SK-N-SH (cell line): ENCODE measurements at regions not wholly inside any gene's neighbourhood (a gene's known extent, or its start where the extent isn't known, plus 50 kb on each side); places are given as distances from the start of the nearest gene placed in this dataset.

Experiments used
- CTCF ChIA-PET: fragments of 300-600, 350-600 bp; formaldehyde crosslinking; extraction: SDS; loops from one replicate; lab custom pipeline; 2021; lab: Yijun Ruan, JAX
- POLR2A ChIA-PET: fragments of 350-600 bp; sonication (Branson Sonifier 250); formaldehyde crosslinking; extraction: SDS; loops from one replicate; lab custom pipeline; 2020; ENCODE audit warnings: antibody characterized with exemption, inconsistent platforms; lab: Yijun Ruan, JAX
- DNase-seq: peaks from one replicate; pipeline ENCODE4 v3.0.0; 2012
- H2AFZ ChIP-seq: fragments of 200-600 bp; sonication (generic); 2 replicates; pipeline ENCODE4 v1.8.1; 2016; ENCODE audit warnings: antibody characterized with exemption, mild to moderate bottlenecking, low read depth
- H3F3A ChIP-seq: fragments of 200-600 bp; sonication (generic); replicated peaks from 2 replicates; pipeline ENCODE3; 2016; ENCODE audit warnings: antibody characterized with exemption, mild to moderate bottlenecking; ENCODE audit not compliant: insufficient read depth
- H3K27ac ChIP-seq, 2 experiments: fragments of 200-500 bp in 1 of 2; fragments of 200-600 bp in 1 of 2; sonication (Bioruptor generic) in 1 of 2; sonication (generic), shearing (Covaris generic) in 1 of 2; 2 replicates each; pipeline versions ENCODE4 v1.5.1 to v1.6.1; 2014 to 2016; ENCODE audit warnings: low read depth in 2 of 2, inconsistent platforms in 1 of 2, low read length in 1 of 2, mild to moderate bottlenecking in 1 of 2, mixed read lengths in 1 of 2
- H3K27me3 ChIP-seq: fragments of 200-600 bp; sonication (generic), shearing (Covaris generic); 2 replicates; pipeline ENCODE4 v1.6.1; 2016; ENCODE audit warnings: mixed run types; ENCODE audit not compliant: insufficient read depth
- H3K36me3 ChIP-seq, 2 experiments: fragments of 200-500 bp in 1 of 2; fragments of 200-600 bp in 1 of 2; sonication (Bioruptor generic) in 1 of 2; sonication (generic) in 1 of 2; replicated peaks in 1 of 2; 2 replicates each; pipeline versions ENCODE3 to v1.5.1; 2014 to 2016; ENCODE audit warnings: low read length in 1 of 2, mild to moderate bottlenecking in 1 of 2; ENCODE audit not compliant: insufficient read depth in 2 of 2, control insufficient read depth in 1 of 2
- H3K4me1 ChIP-seq, 2 experiments: fragments of 200-500 bp in 1 of 2; fragments of 200-600 bp in 1 of 2; sonication (Bioruptor generic) in 1 of 2; sonication (generic), shearing (Covaris generic) in 1 of 2; 2 replicates each; pipeline versions ENCODE4 v1.5.1 to v1.6.1; 2014 to 2016; ENCODE audit warnings: low read depth in 1 of 2, low read length in 1 of 2, mixed run types in 1 of 2; ENCODE audit not compliant: insufficient read depth in 2 of 2, control insufficient read depth in 1 of 2
- H3K4me2 ChIP-seq: fragments of 200-600 bp; sonication (generic), shearing (Covaris generic); 2 replicates; pipeline ENCODE4 v1.6.1; 2017; ENCODE audit warnings: mixed run types
- H3K4me3 ChIP-seq, 2 experiments: fragments of 200-500 bp in 1 of 2; fragments of 200-600 bp in 1 of 2; sonication (Bioruptor generic) in 1 of 2; sonication (generic), shearing (Covaris generic) in 1 of 2; 2 replicates each; pipeline versions ENCODE4 v1.5.1 to v1.8.1; 2014 to 2016; ENCODE audit warnings: low read depth in 2 of 2, inconsistent platforms in 1 of 2, low read length in 1 of 2, mild to moderate bottlenecking in 1 of 2, mixed read lengths in 1 of 2, moderate library complexity in 1 of 2
- H3K79me2 ChIP-seq: fragments of 200-600 bp; sonication (generic); 2 replicates; pipeline ENCODE4 v1.8.1; 2017; ENCODE audit warnings: mild to moderate bottlenecking; ENCODE audit not compliant: insufficient read depth
- H3K9ac ChIP-seq: fragments of 200-600 bp; sonication (generic); 2 replicates; pipeline ENCODE4 v1.6.1; 2017; ENCODE audit warnings: mixed run types
- H3K9me2 ChIP-seq: fragments of 200-600 bp; sonication (generic); 2 replicates; pipeline ENCODE4 v1.6.1; 2017; ENCODE audit warnings: mixed run types
- H3K9me3 ChIP-seq: fragments of 200-600 bp; sonication (generic); 2 replicates; pipeline ENCODE4 v1.6.1; 2017; ENCODE audit warnings: mixed run types, mild to moderate bottlenecking, moderate library complexity
- H4K20me1 ChIP-seq: fragments of 200-600 bp; sonication (generic); 2 replicates; pipeline ENCODE4 v1.6.1; 2017; ENCODE audit warnings: mild to moderate bottlenecking, mixed run types; ENCODE audit not compliant: insufficient read depth
- CHD2 ChIP-seq: fragments of 150-350 bp; IDR thresholded peaks from 2 replicates; pipeline ENCODE4 v1.6.1; 2018; ENCODE audit warnings: low read length; ENCODE audit not compliant: partially characterized antibody
- ELF1 ChIP-seq: IDR thresholded peaks from 2 replicates; pipeline ENCODE4 v1.4.0; 2012
- EP300 ChIP-seq, 2 experiments: IDR thresholded peaks; 2 replicates each; pipeline versions ENCODE4 v1.4.0 to v1.6.1; 2012; ENCODE audit warnings: borderline replicate concordance in 1 of 2, low read depth in 1 of 2, low read length in 1 of 2
- EZH2phosphoT487 ChIP-seq: fragments of 200-600 bp; sonication (generic); IDR thresholded peaks from 2 replicates; pipeline ENCODE4 v1.6.1; 2017; ENCODE audit warnings: low read depth, mixed run types, mild to moderate bottlenecking, antibody characterized with exemption, moderate library complexity, borderline replicate concordance
- FOXJ3 ChIP-seq: sonication (generic); formaldehyde crosslinking; IDR thresholded peaks from 2 replicates; pipeline ENCODE4 v1.5.1; 2020; ENCODE audit warnings: mild to moderate bottlenecking, missing genetic modification reagents
- GABPA ChIP-seq: IDR thresholded peaks from 2 replicates; pipeline ENCODE4 v1.4.0; 2012; ENCODE audit warnings: low read depth, mild to moderate bottlenecking
- NFIC ChIP-seq: IDR thresholded peaks from 2 replicates; pipeline ENCODE4 v1.4.0; 2012; ENCODE audit warnings: borderline replicate concordance
- NRF1 ChIP-seq: IDR thresholded peaks from 2 replicates; pipeline ENCODE4 v1.6.1; 2012; ENCODE audit warnings: low read depth, mild to moderate bottlenecking, low read length
- RAD21 ChIP-seq: IDR thresholded peaks from 2 replicates; pipeline ENCODE4 v1.6.1; 2012; ENCODE audit warnings: mild to moderate bottlenecking, low read length
- RCOR1 ChIP-seq: fragments of 150-350 bp; IDR thresholded peaks from 2 replicates; pipeline ENCODE4 v1.6.1; 2017; ENCODE audit warnings: antibody characterized with exemption, low read length
- SIN3A ChIP-seq: IDR thresholded peaks from 2 replicates; pipeline ENCODE4 v1.6.1; 2012; ENCODE audit warnings: low read depth, mild to moderate bottlenecking, low read length, moderate library complexity, borderline replicate concordance
- SMC3 ChIP-seq: IDR thresholded peaks from 2 replicates; pipeline ENCODE4 v1.6.1; 2012; ENCODE audit warnings: low read depth, low read length, improper control_type of control experiment
- TAF1 ChIP-seq: IDR thresholded peaks from 2 replicates; pipeline ENCODE4 v1.6.1; 2012; ENCODE audit warnings: low read depth, mild to moderate bottlenecking, low read length, moderate library complexity, borderline replicate concordance
- YY1 ChIP-seq: IDR thresholded peaks from 2 replicates; pipeline ENCODE4 v1.4.0; 2012; ENCODE audit warnings: low read depth, mild to moderate bottlenecking
- WGBS: methylation state at CpG from one replicate; pipeline ENCODE4 v1.1.6; 2017; ENCODE audit warnings: low lambda C conversion rate; 5-methylcytosine and 5-hydroxymethylcytosine counted together
- TF ChIP-seq, protein P1 (sequence below): fragments of 200-600 bp; sonication (generic); IDR thresholded peaks from 2 replicates; pipeline ENCODE4 v1.6.1; 2017; ENCODE audit warnings: antibody characterized with exemption, mild to moderate bottlenecking, moderate library complexity
- TF ChIP-seq, protein P2 (sequence below): IDR thresholded peaks from 2 replicates; pipeline ENCODE4 v1.6.1; 2012; ENCODE audit warnings: mild to moderate bottlenecking, low read depth, low read length, moderate library complexity
- TF ChIP-seq, protein P3 (sequence below): IDR thresholded peaks from 2 replicates; pipeline ENCODE4 v1.4.0; 2012; ENCODE audit warnings: low read depth
- TF ChIP-seq, protein P4 (sequence below): IDR thresholded peaks from 2 replicates; pipeline ENCODE4; 2012
- TF ChIP-seq, protein P5 (sequence below): IDR thresholded peaks from 2 replicates; pipeline ENCODE4 v1.4.0; 2012; ENCODE audit warnings: low read depth, borderline replicate concordance

DNA sequence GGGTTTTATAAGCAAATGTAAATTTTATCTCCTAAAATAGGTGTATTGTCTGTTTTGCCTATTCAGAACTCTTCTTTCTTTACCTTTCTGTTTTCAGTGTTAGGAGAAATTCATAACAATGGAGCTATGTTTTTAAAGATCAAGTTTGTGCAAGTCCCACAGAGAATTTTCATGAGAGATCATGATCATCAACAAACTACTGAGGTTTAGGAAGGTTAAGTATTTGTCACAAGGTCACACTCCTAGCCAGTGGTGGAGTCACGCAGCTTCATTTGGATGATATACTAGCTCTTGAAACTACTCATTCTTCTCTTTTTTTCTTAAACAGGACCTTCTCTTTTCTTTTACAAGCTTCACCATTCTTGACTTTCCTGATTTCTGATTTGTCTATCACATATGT is 892.6 kb upstream of the FRG1 start (continued):
- TF ChIP-seq CHD2 (no peak), NFIC (no peak)

DNA sequence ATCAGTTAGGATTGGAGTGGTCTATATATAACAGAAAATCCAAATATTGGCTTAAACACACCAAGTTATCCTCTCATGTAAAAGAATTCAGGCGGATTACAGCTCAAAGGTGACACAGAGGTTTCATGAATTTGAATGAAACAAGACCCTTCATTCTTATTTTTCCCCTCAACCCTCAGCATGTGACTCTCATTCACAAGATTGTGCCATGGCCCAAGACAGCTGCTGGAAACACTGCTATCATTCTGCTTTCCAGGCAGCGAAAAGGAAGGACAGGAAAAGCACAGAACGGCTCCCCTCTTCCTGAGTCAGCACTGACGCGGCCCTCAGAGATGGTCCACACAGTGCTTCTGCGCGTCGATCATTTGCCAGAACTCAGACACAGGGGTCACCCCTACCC is 891.0 kb upstream of the FRG1 start:
- ChIA-PET CTCF (interaction anchor here (0.6 kb wide), 1 partner anchor 1046 kb away, joined by 3 read pairs; no protein-coding TSS in a partner anchor), POLR2A (no interaction called here)
- no peaks in the 10 kb centered on the region for H3K36me3 ChIP-seq
- no peak overlapping the region for H3K4me2 ChIP-seq
- H3K4me3 ChIP-seq = no peak overlapping the region
- H3K27ac ChIP-seq = no peak overlapping the region
- H3K4me1 ChIP-seq = peaks cover 0 to 3% of the 10 kb centered on the region in 2 experiments; a peak in 2 of 4 replicates
- no peaks in the 10 kb centered on the region for H3K9me2 ChIP-seq
- no peaks in the 10 kb centered on the region for H3K79me2 ChIP-seq
- H3K9ac ChIP-seq = no peak overlapping the region
- DNase-seq = no peak
- no peaks in the 10 kb centered on the region for H3K9me3 ChIP-seq
- WGBS = 37% methylated on average over 8 of the region's 8 CpGs
- TF ChIP-seq YY1 (no peak), EP300 (IDR thresholded peaks at IDR 0.05; ENCODE audit: borderline replicate concordance in 1 of 2, low read depth in 1 of 2, low read length in 1 of 2) (no peak)
- no peaks in the 10 kb centered on the region for H3F3A ChIP-seq
- no peaks in the 10 kb centered on the region for H4K20me1 ChIP-seq
- H2AFZ ChIP-seq = no peak overlapping the region
- H3K27me3 ChIP-seq = no peaks in the 10 kb centered on the region

DNA sequence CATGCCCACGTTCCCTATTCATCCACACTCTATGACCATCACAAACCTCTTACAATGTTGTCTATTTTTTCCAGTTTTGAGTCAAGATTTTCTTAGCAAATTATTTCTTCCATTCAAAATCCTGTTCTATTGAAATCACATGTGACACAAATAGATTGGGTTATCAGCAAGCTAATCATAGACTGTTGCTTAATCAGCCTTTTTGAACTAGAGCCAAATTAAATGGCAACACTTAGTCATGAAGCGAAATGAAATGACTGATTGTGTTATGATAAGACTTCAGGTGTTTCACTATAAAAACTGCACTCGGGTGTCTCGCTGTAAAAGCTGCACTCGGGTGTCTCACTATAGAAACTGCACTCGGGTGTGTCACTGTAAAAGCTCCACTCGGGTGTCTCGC is 890.0 kb upstream of the FRG1 start:
- Histone ChIP-seq H3F3A (no peaks in the 10 kb centered on the region), H3K9me2 (no peaks in the 10 kb centered on the region), H3K27me3 (no peaks in the 10 kb centered on the region), H4K20me1 (no peaks in the 10 kb centered on the region), H3K9me3 (no peaks in the 10 kb centered on the region), H3K27ac (no peak overlapping the region), H3K4me3 (no peak overlapping the region), H3K36me3 (no peaks in the 10 kb centered on the region), H3K9ac (no peak overlapping the region), H2AFZ (no peak overlapping the region), H3K4me2 (no peak overlapping the region), H3K4me1 (peaks cover 0 to 3% of the 10 kb centered on the region in 2 experiments; a peak in 2 of 4 replicates), H3K79me2 (no peaks in the 10 kb centered on the region)
- no peak for DNase-seq
- ChIA-PET POLR2A (no interaction called here), CTCF (no interaction called here)
- 27% methylated on average over 8 of the region's 8 CpGs for WGBS
- TF ChIP-seq, protein P1, sequence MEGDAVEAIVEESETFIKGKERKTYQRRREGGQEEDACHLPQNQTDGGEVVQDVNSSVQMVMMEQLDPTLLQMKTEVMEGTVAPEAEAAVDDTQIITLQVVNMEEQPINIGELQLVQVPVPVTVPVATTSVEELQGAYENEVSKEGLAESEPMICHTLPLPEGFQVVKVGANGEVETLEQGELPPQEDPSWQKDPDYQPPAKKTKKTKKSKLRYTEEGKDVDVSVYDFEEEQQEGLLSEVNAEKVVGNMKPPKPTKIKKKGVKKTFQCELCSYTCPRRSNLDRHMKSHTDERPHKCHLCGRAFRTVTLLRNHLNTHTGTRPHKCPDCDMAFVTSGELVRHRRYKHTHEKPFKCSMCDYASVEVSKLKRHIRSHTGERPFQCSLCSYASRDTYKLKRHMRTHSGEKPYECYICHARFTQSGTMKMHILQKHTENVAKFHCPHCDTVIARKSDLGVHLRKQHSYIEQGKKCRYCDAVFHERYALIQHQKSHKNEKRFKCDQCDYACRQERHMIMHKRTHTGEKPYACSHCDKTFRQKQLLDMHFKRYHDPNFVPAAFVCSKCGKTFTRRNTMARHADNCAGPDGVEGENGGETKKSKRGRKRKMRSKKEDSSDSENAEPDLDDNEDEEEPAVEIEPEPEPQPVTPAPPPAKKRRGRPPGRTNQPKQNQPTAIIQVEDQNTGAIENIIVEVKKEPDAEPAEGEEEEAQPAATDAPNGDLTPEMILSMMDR = no peak
- no peak for TF ChIP-seq GABPA
- no peak for TF ChIP-seq EZH2phosphoT487
- no peak for TF ChIP-seq ELF1
- TF ChIP-seq, protein P2, sequence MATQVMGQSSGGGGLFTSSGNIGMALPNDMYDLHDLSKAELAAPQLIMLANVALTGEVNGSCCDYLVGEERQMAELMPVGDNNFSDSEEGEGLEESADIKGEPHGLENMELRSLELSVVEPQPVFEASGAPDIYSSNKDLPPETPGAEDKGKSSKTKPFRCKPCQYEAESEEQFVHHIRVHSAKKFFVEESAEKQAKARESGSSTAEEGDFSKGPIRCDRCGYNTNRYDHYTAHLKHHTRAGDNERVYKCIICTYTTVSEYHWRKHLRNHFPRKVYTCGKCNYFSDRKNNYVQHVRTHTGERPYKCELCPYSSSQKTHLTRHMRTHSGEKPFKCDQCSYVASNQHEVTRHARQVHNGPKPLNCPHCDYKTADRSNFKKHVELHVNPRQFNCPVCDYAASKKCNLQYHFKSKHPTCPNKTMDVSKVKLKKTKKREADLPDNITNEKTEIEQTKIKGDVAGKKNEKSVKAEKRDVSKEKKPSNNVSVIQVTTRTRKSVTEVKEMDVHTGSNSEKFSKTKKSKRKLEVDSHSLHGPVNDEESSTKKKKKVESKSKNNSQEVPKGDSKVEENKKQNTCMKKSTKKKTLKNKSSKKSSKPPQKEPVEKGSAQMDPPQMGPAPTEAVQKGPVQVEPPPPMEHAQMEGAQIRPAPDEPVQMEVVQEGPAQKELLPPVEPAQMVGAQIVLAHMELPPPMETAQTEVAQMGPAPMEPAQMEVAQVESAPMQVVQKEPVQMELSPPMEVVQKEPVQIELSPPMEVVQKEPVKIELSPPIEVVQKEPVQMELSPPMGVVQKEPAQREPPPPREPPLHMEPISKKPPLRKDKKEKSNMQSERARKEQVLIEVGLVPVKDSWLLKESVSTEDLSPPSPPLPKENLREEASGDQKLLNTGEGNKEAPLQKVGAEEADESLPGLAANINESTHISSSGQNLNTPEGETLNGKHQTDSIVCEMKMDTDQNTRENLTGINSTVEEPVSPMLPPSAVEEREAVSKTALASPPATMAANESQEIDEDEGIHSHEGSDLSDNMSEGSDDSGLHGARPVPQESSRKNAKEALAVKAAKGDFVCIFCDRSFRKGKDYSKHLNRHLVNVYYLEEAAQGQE = no peak
- TF ChIP-seq SMC3 = no peak
- TF ChIP-seq NRF1 = no peak
- TF ChIP-seq SIN3A = no peak
- no peak for TF ChIP-seq TAF1
- TF ChIP-seq RCOR1 = no peak
- TF ChIP-seq, protein P3, sequence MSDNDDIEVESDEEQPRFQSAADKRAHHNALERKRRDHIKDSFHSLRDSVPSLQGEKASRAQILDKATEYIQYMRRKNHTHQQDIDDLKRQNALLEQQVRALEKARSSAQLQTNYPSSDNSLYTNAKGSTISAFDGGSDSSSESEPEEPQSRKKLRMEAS = no peak
- TF ChIP-seq, protein P4, sequence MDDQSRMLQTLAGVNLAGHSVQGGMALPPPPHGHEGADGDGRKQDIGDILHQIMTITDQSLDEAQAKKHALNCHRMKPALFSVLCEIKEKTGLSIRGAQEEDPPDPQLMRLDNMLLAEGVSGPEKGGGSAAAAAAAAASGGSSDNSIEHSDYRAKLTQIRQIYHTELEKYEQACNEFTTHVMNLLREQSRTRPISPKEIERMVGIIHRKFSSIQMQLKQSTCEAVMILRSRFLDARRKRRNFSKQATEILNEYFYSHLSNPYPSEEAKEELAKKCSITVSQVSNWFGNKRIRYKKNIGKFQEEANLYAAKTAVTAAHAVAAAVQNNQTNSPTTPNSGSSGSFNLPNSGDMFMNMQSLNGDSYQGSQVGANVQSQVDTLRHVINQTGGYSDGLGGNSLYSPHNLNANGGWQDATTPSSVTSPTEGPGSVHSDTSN = no peak
- TF ChIP-seq RAD21 = no peak
- TF ChIP-seq YY1 = no peak
- no peak for TF ChIP-seq FOXJ3 (CRISPR knock-in tag)
- TF ChIP-seq, protein P5, sequence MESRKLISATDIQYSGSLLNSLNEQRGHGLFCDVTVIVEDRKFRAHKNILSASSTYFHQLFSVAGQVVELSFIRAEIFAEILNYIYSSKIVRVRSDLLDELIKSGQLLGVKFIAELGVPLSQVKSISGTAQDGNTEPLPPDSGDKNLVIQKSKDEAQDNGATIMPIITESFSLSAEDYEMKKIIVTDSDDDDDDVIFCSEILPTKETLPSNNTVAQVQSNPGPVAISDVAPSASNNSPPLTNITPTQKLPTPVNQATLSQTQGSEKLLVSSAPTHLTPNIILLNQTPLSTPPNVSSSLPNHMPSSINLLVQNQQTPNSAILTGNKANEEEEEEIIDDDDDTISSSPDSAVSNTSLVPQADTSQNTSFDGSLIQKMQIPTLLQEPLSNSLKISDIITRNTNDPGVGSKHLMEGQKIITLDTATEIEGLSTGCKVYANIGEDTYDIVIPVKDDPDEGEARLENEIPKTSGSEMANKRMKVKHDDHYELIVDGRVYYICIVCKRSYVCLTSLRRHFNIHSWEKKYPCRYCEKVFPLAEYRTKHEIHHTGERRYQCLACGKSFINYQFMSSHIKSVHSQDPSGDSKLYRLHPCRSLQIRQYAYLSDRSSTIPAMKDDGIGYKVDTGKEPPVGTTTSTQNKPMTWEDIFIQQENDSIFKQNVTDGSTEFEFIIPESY = no peak
